ENCODE measurements at regions not wholly inside any gene's neighbourhood (a gene's known extent, or its start where the extent isn't known, plus 50 kb on each side); places are given as distances from the start of the nearest gene placed in this dataset.

GRCh38 chr10:43888586-43888985, 239.9 kb upstream of the ZNF32 start:
- no peak for DNase-seq

GRCh38 chr10:43885842-43886241, 237.2 kb upstream of the ZNF32 start:
- no peak for DNase-seq

GRCh38 chr10:43885252-43885651, 236.6 kb upstream of the ZNF32 start:
- DNase-seq, result no peak

- DNase-seq, result no peak
Observed at GRCh38 chr10:43884501-43885105, 235.9 kb upstream of the ZNF32 start.

- DNase-seq, result no peak
Observed at GRCh38 chr10:43882711-43883110, 234.0 kb upstream of the ZNF32 start.

- DNase-seq, result no peak
Observed at GRCh38 chr10:43881657-43882056, 233.0 kb upstream of the ZNF32 start.

GRCh38 chr10:43880160-43880559, 231.5 kb upstream of the ZNF32 start:
- DNase-seq, result no peak

- no peak for DNase-seq
Observed at GRCh38 chr10:43879742-43880141, 231.1 kb upstream of the ZNF32 start.

- no peak for DNase-seq
Observed at GRCh38 chr10:43879162-43879561, 230.5 kb upstream of the ZNF32 start.

- DNase-seq, result no peak
Observed at GRCh38 chr10:43878386-43878785, 229.7 kb upstream of the ZNF32 start.

- DNase-seq, result no peak
Observed at GRCh38 chr10:43876976-43877375, 228.3 kb upstream of the ZNF32 start.

GRCh38 chr10:43874984-43875383, 226.3 kb upstream of the ZNF32 start:
- DNase-seq, result no peak

GRCh38 chr10:43873717-43874116, 225.0 kb upstream of the ZNF32 start:
- DNase-seq, result no peak

- no peak for DNase-seq
Observed at GRCh38 chr10:43872644-43873043, 224.0 kb upstream of the ZNF32 start.

GRCh38 chr10:43871545-43871944, 222.9 kb upstream of the ZNF32 start:
- no peak for DNase-seq

- no peak for DNase-seq
Observed at GRCh38 chr10:43870968-43871439, 222.3 kb upstream of the ZNF32 start.

- no peak for DNase-seq
Observed at GRCh38 chr10:43869669-43870322, 221.1 kb upstream of the ZNF32 start.

- no peak for DNase-seq
Observed at GRCh38 chr10:43868952-43869351, 220.3 kb upstream of the ZNF32 start.

- DNase-seq, result no peak
Observed at GRCh38 chr10:43867667-43868565, 219.2 kb upstream of the ZNF32 start.

- no peak for DNase-seq
Observed at GRCh38 chr10:43867113-43867512, 218.4 kb upstream of the ZNF32 start.

GRCh38 chr10:43866712-43867111, 218.0 kb upstream of the ZNF32 start:
- DNase-seq, result no peak

GRCh38 chr10:43865265-43866135, 216.8 kb upstream of the ZNF32 start:
- no peak for DNase-seq

- no peak for DNase-seq
Observed at GRCh38 chr10:43864656-43865055, 216.0 kb upstream of the ZNF32 start.

Measured in cerebellar nuclear complex (tissue), 1 donor.